Nephron progenitor cell (in vitro differentiated cells): ENCODE measurements at regions not wholly inside any gene's neighbourhood (a gene's known extent, or its start where the extent isn't known, plus 50 kb on each side); places are given as distances from the start of the nearest gene placed in this dataset.
"Not testable (repeated sequence)": the region's sequence is repeated elsewhere in the genome, so short reads cannot be mapped to it uniquely, and the experiment has no call there.

Experiments used
- DNase-seq: peaks from one replicate; pipeline ENCODE4 v3.0.0; 2021
- H3K27ac Mint-ChIP-seq: 2 replicates; pipeline ENCODE4 v1.8.0; 2021; ENCODE audit warnings: mild to moderate bottlenecking, moderate library complexity, mixed read lengths
- H3K27me3 Mint-ChIP-seq: 2 replicates; pipeline ENCODE4 v1.8.0; 2021; ENCODE audit warnings: mild to moderate bottlenecking, low read depth, mixed read lengths; ENCODE audit not compliant: poor library complexity
- H3K36me3 Mint-ChIP-seq: 2 replicates; pipeline ENCODE4 v1.8.0; 2021; ENCODE audit warnings: low read depth, mixed read lengths
- H3K4me1 Mint-ChIP-seq: 2 replicates; pipeline ENCODE4 v1.8.0; 2021; ENCODE audit warnings: mixed read lengths
- H3K4me3 Mint-ChIP-seq: 2 replicates; pipeline ENCODE4 v1.8.0; 2021; ENCODE audit warnings: mild to moderate bottlenecking, moderate library complexity, mixed read lengths
- H3K9me3 Mint-ChIP-seq: 2 replicates; pipeline ENCODE4 v1.8.0; 2021; ENCODE audit warnings: mild to moderate bottlenecking, moderate library complexity, mixed read lengths
- CTCF ChIP-seq: fragments of 200-600 bp; sonication (generic); IDR thresholded peaks from 2 replicates; pipeline ENCODE4 v1.5.0; 2021; ENCODE audit warnings: antibody characterized with exemption

GRCh38 chr7:28330384-28331070 lies 81.8 kb upstream of the CREB5 start:
- no peak overlapping the region for H3K4me3 Mint-ChIP-seq

GRCh38 chr7:28332046-28332445 lies 80.3 kb upstream of the CREB5 start:
- no peak for TF ChIP-seq CTCF
- H3K36me3 Mint-ChIP-seq, result no peaks in the 10 kb centered on the region
- no peak overlapping the region for H3K27ac Mint-ChIP-seq
- peaks cover 6% of the 10 kb centered on the region for H3K4me1 Mint-ChIP-seq
- no peak overlapping the region for H3K4me3 Mint-ChIP-seq
- H3K9me3 Mint-ChIP-seq, result peaks cover 16% of the 10 kb centered on the region
- DNase-seq, result no peak
- H3K27me3 Mint-ChIP-seq, result peaks cover 8% of the 10 kb centered on the region

More at GRCh38 chr7:28330384-28331070, 81.8 kb upstream of the CREB5 start:
- no peak for DNase-seq
- Mint-ChIP-seq H3K27ac (no peak overlapping the region), H3K9me3 (peaks cover 16% of the 10 kb centered on the region), H3K27me3 (peaks cover 8% of the 10 kb centered on the region), H3K36me3 (no peaks in the 10 kb centered on the region), H3K4me1 (peaks cover 6% of the 10 kb centered on the region)
- TF ChIP-seq CTCF, result no peak

- not testable (repeated sequence) for H3K4me1 Mint-ChIP-seq, DNase-seq, H3K27ac Mint-ChIP-seq, H3K27me3 Mint-ChIP-seq, H3K4me3 Mint-ChIP-seq, H3K36me3 Mint-ChIP-seq
- peaks cover 18% of the 10 kb centered on the region for H3K9me3 Mint-ChIP-seq
These were observed 78.8 kb upstream of the CREB5 start for GRCh38 chr7:28333548-28333947.

- no peak overlapping the region for H3K4me3 Mint-ChIP-seq
- H3K27me3 Mint-ChIP-seq, result no peaks in the 10 kb centered on the region
- DNase-seq, result no peak
- no peak for TF ChIP-seq CTCF
- H3K36me3 Mint-ChIP-seq, result no peaks in the 10 kb centered on the region
- H3K9me3 Mint-ChIP-seq, result peaks cover 30% of the 10 kb centered on the region
- no peak overlapping the region for H3K27ac Mint-ChIP-seq
- no peaks in the 10 kb centered on the region for H3K4me1 Mint-ChIP-seq
These were observed 75.5 kb upstream of the CREB5 start for GRCh38 chr7:28336806-28337205.

- no peak for DNase-seq
- Mint-ChIP-seq H3K27ac (no peak overlapping the region), H3K4me1 (no peaks in the 10 kb centered on the region), H3K27me3 (no peaks in the 10 kb centered on the region), H3K36me3 (no peaks in the 10 kb centered on the region), H3K9me3 (peaks cover 30% of the 10 kb centered on the region), H3K4me3 (no peak overlapping the region)
- TF ChIP-seq CTCF, result no peak
These were observed 74.3 kb upstream of the CREB5 start for GRCh38 chr7:28338041-28338440.

GRCh38 chr7:28343462-28343861 lies 68.9 kb upstream of the CREB5 start:
- Mint-ChIP-seq H3K27me3 (peaks cover 7% of the 10 kb centered on the region), H3K4me3 (no peak overlapping the region), H3K4me1 (no peaks in the 10 kb centered on the region), H3K36me3 (no peaks in the 10 kb centered on the region), H3K27ac (no peak overlapping the region), H3K9me3 (peaks cover 28% of the 10 kb centered on the region)
- no peak for DNase-seq
- TF ChIP-seq CTCF, result no peak
